GM12875 (cell line): ENCODE measurements at regions not wholly inside any gene's neighbourhood (a gene's known extent, or its start where the extent isn't known, plus 50 kb on each side); places are given as distances from the start of the nearest gene placed in this dataset.

Experiments
- H3K4me3 ChIP-seq: one replicate; pipeline ENCODE4 v1.5.1; 2011; ENCODE audit warnings: low read depth, low read length, control low read depth
- CTCF ChIP-seq: IDR thresholded peaks from 2 replicates; pipeline ENCODE4 v1.5.1; 2011; ENCODE audit warnings: low read depth, mild to moderate bottlenecking, control low read depth, inconsistent platforms, low read length, moderate library complexity, borderline replicate concordance; ENCODE audit not compliant: insufficient read depth

GRCh38 chr14:103258211-103258610, 75.8 kb upstream of the EIF5 start:
- TF ChIP-seq CTCF, result no peak
- no peak overlapping the region for H3K4me3 ChIP-seq

GRCh38 chr14:103259184-103259583, 74.9 kb upstream of the EIF5 start:
- TF ChIP-seq CTCF, result no peak
- H3K4me3 ChIP-seq, result no peak overlapping the region

GRCh38 chr14:103259801-103260628, 74.0 kb upstream of the EIF5 start:
- no peak overlapping the region for H3K4me3 ChIP-seq

GRCh38 chr14:103260629-103261124, 73.4 kb upstream of the EIF5 start:
- TF ChIP-seq CTCF, result no peak
- H3K4me3 ChIP-seq, result no peak overlapping the region

More at GRCh38 chr14:103259801-103260628, 74.0 kb upstream of the EIF5 start:
- no peak for TF ChIP-seq CTCF

- no peak for TF ChIP-seq CTCF
These were observed 66.7 kb upstream of the EIF5 start for GRCh38 chr14:103267226-103267910.

GRCh38 chr14:103271189-103271588, 62.8 kb upstream of the EIF5 start:
- no peak for TF ChIP-seq CTCF
- H3K4me3 ChIP-seq, result no peak overlapping the region

More at GRCh38 chr14:103267226-103267910, 66.7 kb upstream of the EIF5 start:
- no peak overlapping the region for H3K4me3 ChIP-seq

- no peak overlapping the region for H3K4me3 ChIP-seq
- TF ChIP-seq CTCF, result no peak
These were observed 60.8 kb upstream of the EIF5 start for GRCh38 chr14:103273145-103273744.
